CD1c-positive myeloid dendritic cell (primary cell): ENCODE measurements at regions not wholly inside any gene's neighbourhood (a gene's known extent, or its start where the extent isn't known, plus 50 kb on each side); places are given as distances from the start of the nearest gene placed in this dataset.
A peak's percentile ranks its signal among the peaks of the same experiment; 100 is the strongest.
"Not testable (repeated sequence)": the region's sequence is repeated elsewhere in the genome, so short reads cannot be mapped to it uniquely, and the experiment has no call there.

Source experiments
- DNase-seq: peaks from one replicate; pipeline ENCODE4 v3.0.0-alpha.2; 2016; ENCODE audit errors: extremely low spot score

- no peak for DNase-seq
These were observed 68.8 kb upstream of the IYD start for GRCh38 chr6:150299873-150300485.

- peak; percentile 13 for DNase-seq
These were observed 66.8 kb upstream of the IYD start for GRCh38 chr6:150301846-150302519.

GRCh38 chr6:150302520-150303176, 66.2 kb upstream of the IYD start:
- DNase-seq = no peak

GRCh38 chr6:150303256-150303655, 65.6 kb upstream of the IYD start:
- DNase-seq = no peak

DNA sequence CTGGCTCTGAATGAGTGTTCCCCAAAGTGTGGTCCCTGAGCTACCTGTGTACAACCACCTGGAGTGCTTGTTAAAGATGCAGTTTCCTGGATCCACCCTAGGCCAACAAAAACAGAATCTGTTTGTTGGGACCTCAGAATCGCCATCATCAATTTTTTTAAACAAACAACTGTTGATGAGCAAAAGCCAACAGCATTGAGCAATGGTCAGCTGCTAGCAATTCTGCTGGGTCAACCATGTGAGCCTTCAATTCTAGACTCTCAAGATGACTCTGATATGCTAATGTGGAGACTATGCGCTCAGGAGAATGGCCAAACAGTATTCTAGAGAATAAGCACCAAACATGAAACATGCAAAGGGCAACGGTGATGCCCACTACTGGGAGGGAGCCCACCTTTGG, 64.4 kb upstream of the IYD start:
- DNase-seq = no peak

- DNase-seq = no peak
These were observed 62.5 kb upstream of the IYD start for GRCh38 chr6:150306290-150306689.

- no peak for DNase-seq
These were observed 61.3 kb upstream of the IYD start for GRCh38 chr6:150307520-150307919.

DNA sequence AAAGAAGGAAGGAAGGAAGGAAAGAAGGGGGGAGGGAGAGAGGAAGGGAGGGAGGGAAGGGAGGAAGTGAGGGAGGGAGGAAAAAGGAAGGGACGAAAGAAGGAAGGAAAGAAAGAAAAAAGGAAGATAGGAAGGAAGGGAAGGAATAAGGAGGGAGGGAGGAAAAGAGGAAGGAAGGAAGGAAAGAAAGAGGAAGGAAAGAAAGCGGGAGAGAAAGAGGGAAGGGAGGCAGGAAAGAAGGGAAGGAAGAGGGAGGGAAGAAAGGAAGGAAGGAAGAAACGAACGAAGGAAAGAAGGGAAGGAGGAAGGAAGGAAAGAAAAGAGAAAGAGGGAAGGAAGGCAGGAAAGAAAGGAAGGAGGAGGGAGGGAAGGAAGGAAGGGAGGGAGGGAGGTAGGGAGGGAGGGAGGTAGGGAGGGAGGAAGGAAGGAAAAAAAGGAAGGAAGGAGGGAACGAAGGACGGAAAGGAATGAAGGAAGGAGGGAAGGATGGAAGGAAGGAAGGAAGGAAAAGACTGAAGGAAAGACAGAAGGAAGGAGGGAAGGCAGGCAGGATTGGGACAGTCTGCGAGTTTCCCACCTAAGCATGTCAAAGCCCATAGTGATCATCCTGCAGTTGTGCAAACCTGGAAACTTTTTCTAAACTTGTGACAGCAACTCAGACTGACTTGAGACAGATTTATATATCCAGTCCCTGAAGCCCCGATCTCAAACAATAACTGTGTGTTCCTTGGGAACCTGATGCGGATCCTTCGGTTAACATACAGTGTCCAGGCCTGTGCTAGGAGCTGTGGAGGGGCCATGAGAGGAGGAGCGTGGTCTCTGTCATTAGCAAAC, 59.8 kb upstream of the IYD start:
- no peak for DNase-seq

- DNase-seq = no peak
These were observed 58.3 kb upstream of the IYD start for GRCh38 chr6:150310539-150310938.

- not testable (repeated sequence) for DNase-seq
These were observed 57.5 kb upstream of the IYD start for GRCh38 chr6:150311149-150311944.

- no peak for DNase-seq
These were observed 56.4 kb upstream of the IYD start for GRCh38 chr6:150312395-150312794.

GRCh38 chr6:150312844-150313584, 55.8 kb upstream of the IYD start:
- no peak for DNase-seq

- DNase-seq = no peak
These were observed 55.0 kb upstream of the IYD start for GRCh38 chr6:150313781-150314180.

GRCh38 chr6:150314230-150315188, 54.3 kb upstream of the IYD start:
- no peak for DNase-seq

DNA sequence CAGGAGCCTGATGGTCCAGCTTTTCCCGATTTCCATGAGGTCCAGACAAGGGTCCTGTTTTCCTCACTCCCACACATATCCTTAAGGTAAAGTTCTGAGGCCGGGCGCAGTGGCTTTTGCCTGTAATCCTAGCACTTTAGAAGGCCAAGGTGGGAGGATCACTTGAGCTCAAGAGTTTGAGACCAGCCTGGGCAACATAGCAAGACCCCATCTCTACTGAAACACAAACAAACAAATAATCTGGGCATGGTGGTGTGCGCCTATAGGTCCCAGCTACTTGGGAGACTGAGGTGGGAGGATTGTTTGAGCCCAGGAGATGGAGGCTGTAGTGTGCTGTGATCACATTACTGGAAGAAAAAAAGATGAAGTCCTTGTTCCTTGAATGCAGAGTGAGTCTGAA, 53.2 kb upstream of the IYD start:
- DNase-seq = no peak

DNA sequence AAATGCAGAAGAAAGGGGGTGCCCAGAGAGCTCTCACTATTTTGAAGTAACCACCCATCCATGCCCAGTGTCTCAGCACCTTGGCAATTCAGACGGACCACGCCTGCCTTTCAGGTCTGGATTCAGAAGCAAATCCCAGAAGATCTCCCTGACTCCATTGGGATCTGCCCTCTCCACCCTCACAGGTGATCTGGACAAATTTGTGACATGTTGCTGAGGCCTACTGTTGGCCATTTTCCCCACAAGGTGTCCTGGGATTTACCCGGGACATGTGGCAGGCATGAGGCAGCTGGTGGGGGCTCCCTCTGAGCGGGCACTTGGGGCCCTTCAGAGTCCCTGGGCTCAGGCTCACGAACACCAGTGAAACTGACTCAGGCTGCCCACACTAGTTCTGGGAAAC, 51.9 kb upstream of the IYD start:
- DNase-seq = no peak
